Activated naive CD4-positive, alpha-beta T cell treated with anti-CD3 and anti-CD28 coated beads for 36 hours (primary cell): ENCODE measurements at regions not wholly inside any gene's neighbourhood (a gene's known extent, or its start where the extent isn't known, plus 50 kb on each side); places are given as distances from the start of the nearest gene placed in this dataset.

ENCODE experiments used
- CTCF ChIA-PET: fragments of 350-600 bp; sonication (Branson Sonifier 250); formaldehyde crosslinking; loops from one replicate; lab custom pipeline; 2021; ENCODE audit warnings: antibody characterized with exemption; lab: Charles Lee
- DNase-seq: peaks from one replicate; pipeline ENCODE4 v3.0.0-alpha.2; 2020
- H3K27ac Mint-ChIP-seq: one replicate; pipeline ENCODE4 v1.8.0; 2021; ENCODE audit warnings: mild to moderate bottlenecking, mixed read lengths
- H3K27me3 Mint-ChIP-seq: one replicate; pipeline ENCODE4 v1.8.0; 2021; ENCODE audit warnings: low read depth, mixed read lengths
- H3K36me3 Mint-ChIP-seq: one replicate; pipeline ENCODE4 v1.8.0; 2021; ENCODE audit warnings: low read depth, mixed read lengths
- H3K4me1 Mint-ChIP-seq: one replicate; pipeline ENCODE4 v1.8.0; 2021; ENCODE audit warnings: low read depth, mixed read lengths
- H3K4me3 Mint-ChIP-seq: one replicate; pipeline ENCODE4 v1.8.0; 2021; ENCODE audit warnings: mild to moderate bottlenecking, moderate library complexity, mixed read lengths
- H3K9me3 Mint-ChIP-seq: one replicate; pipeline ENCODE4 v1.8.0; 2021; ENCODE audit warnings: mixed read lengths
- intact Hi-C: fragments of 100-400 bp; cut with micrococcal nuclease; formaldehyde crosslinking; loops from one replicate; pipeline ENCODE4 v1.15.1; 2023

DNA sequence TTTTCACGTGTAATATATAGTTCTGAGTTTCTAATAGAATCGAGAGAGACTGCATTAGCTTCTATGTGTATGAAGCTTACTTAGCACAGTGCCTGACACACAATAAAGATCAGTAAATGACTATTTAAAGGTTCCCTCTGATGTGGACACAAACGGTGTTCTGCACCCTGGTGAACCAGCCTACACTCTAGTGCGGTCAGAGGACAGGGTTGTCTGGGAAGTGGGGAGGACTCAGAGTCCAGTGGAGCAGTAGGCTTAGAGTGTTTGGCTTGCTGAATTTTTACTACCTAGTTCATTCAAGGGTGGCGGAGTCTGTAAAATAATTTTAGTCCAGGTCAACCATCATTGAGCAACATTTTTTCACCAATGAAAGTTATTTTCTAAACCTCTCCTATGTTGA is 77.8 kb downstream of the DIPK2A start:
- Mint-ChIP-seq H3K27me3 (no peaks in the 10 kb centered on the region), H3K4me3 (no peak overlapping the region), H3K27ac (no peak overlapping the region), H3K4me1 (no peaks in the 10 kb centered on the region), H3K36me3 (no peaks in the 10 kb centered on the region), H3K9me3 (no peaks in the 10 kb centered on the region)
- DNase-seq = no peak
- CTCF ChIA-PET = interaction anchor here (1.5 kb wide), 1 partner anchor 74 kb away, joined by 3 read pairs; no protein-coding TSS in a partner anchor
- intact Hi-C loops = no loop called here

DNA sequence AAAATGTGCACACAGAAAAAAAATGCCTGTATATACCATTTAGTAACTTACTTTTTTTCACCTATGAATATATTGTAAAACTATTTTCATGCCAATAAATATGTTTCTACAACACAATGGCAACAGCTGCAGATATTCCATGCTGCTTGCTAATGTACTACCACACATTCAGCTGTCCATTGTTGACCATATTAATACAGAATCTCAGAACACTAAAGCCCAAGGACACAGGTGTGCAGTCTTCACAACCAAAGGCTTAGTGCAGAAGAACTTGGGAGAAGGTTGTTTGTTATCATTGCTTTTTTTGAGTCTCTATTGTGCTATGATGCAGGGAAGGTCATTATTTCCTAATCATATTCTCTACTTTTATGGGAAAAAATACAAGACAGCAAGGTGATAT is 79.6 kb downstream of the DIPK2A start:
- no peaks in the 10 kb centered on the region for H3K4me1 Mint-ChIP-seq
- H3K27me3 Mint-ChIP-seq = no peaks in the 10 kb centered on the region
- H3K9me3 Mint-ChIP-seq = no peaks in the 10 kb centered on the region
- no peak overlapping the region for H3K4me3 Mint-ChIP-seq
- CTCF ChIA-PET = interaction anchor here (0.6 kb wide), 1 partner anchor 12 kb away, joined by 3 read pairs; no protein-coding TSS in a partner anchor
- H3K36me3 Mint-ChIP-seq = no peaks in the 10 kb centered on the region
- intact Hi-C loops = no loop called here
- no peak for DNase-seq
- H3K27ac Mint-ChIP-seq = no peak overlapping the region

DNA sequence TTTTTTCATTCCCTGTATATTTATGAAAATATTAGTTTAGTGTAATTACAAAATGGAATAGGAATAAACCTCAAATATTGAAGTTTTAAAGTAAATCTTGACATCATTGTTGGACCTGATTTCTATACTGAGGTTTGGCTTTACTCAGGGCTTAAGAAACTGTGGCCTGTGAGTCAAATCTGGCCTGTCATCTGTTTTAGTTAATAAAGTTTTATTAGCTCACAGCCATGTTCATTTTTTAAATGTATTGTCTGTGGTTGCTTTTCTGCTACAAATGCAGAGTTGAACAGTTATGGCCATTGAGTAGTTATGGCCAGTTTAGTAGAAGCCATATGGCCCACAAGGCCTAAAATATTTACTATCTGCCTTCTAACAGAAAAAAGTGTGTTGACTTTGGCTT is 80.7 kb downstream of the DIPK2A start:
- CTCF ChIA-PET = no interaction called here
- Mint-ChIP-seq H3K27ac (no peak overlapping the region), H3K36me3 (no peaks in the 10 kb centered on the region), H3K4me3 (no peak overlapping the region), H3K4me1 (no peaks in the 10 kb centered on the region), H3K27me3 (no peaks in the 10 kb centered on the region), H3K9me3 (no peaks in the 10 kb centered on the region)
- intact Hi-C loops = no loop called here
- DNase-seq = no peak

DNA sequence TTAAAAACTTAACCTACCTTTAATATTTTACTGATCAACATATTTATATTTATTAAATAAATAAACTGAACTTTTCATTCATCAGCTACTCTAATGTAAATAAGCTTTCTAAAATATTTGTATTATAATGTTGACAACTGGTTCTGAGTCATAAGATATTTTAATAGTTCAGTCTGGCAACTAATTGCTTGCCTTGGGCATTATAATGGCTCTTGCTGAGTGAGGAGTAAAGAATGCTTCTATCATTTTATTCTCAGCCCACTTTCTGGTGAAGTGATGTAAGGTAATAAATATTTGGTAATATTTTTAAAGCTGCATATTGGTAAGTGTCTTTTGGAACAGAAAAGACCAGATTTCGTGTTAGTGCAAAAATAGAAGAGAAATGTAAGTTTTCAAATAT is 81.5 kb downstream of the DIPK2A start:
- Mint-ChIP-seq H3K27me3 (no peaks in the 10 kb centered on the region), H3K4me1 (no peaks in the 10 kb centered on the region), H3K27ac (no peak overlapping the region), H3K36me3 (no peaks in the 10 kb centered on the region), H3K9me3 (no peaks in the 10 kb centered on the region), H3K4me3 (no peak overlapping the region)
- intact Hi-C loops = no loop called here
- no peak for DNase-seq
- CTCF ChIA-PET = no interaction called here

DNA sequence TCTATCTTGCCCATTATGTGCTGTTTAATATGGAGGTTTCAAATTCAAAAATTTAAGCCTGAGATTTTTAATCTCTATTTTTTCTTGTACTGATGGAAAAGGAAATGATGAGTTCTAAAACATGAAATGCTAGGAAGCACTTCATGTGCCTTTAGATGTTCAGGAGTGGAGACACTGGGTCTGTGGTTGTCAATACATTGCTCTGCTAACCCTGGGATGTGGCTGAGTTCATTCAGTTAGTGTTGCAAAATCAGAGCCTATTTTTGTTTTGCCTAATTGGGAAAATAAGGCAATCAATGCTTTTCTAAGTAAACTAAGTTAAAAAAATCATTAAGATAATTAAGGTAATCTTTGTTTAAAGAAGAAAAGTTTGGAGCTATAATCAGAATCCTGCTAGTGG is 83.1 kb downstream of the DIPK2A start:
- intact Hi-C loops = no loop called here

DNA sequence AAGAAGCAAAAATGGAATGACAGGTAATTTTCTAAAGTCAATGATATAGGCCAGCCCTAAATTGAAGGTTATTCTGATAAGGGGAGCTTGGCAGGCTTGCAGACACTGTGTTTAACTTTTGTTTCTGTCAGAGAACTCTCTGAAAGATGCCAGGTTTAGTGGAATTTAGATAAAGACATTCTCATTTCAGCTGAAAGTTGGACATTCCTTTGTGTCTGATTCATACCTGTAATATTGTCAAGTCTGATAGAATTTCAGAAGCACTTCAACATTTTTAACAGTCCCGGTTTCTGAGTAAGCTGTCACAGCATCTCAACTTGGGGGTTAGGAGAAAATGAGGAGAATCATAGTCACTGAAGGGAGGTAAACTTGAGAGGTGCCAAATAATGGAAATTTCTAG is 84.0 kb downstream of the DIPK2A start:
- Mint-ChIP-seq H3K4me3 (no peak overlapping the region), H3K27me3 (no peaks in the 10 kb centered on the region), H3K27ac (no peak overlapping the region), H3K9me3 (no peaks in the 10 kb centered on the region), H3K4me1 (no peaks in the 10 kb centered on the region), H3K36me3 (no peaks in the 10 kb centered on the region)
- intact Hi-C loops = no loop called here
- CTCF ChIA-PET = no interaction called here
- no peak for DNase-seq

More for the DNA sequence above, 83.1 kb downstream of the DIPK2A start:
- Mint-ChIP-seq H3K4me3 (no peak overlapping the region), H3K27ac (no peak overlapping the region), H3K4me1 (no peaks in the 10 kb centered on the region), H3K9me3 (no peaks in the 10 kb centered on the region), H3K27me3 (no peaks in the 10 kb centered on the region), H3K36me3 (no peaks in the 10 kb centered on the region)
- CTCF ChIA-PET = interaction anchor here (0.7 to 1.2 kb wide), 3 partner anchors 83 to 275 kb away, joined by 3 to 7 read pairs (median 3); no protein-coding TSS in a partner anchor
- DNase-seq = no peak

DNA sequence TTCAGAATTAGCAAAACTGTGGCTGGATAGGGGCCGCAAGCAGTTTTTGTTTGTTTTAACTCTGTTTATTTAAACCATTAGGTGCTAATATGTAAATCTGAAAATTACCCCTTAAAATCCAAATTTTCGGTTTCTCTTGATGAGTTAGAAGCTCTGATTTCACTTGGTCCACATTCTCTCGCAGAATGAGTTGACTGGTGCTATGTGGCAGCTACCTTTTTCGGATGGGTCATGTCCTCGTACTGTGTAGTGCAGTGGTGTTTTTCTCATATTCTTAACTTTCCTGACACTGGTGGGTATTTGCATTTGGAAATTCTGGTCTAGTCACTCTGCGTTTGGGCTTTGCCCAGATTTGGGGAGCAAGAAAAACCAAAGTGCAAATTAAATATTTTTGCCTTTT is 87.1 kb downstream of the DIPK2A start:
- CTCF ChIA-PET = interaction anchor here (0.6 kb wide), 1 partner anchor 82 kb away, joined by 4 read pairs; no protein-coding TSS in a partner anchor
- H3K27ac Mint-ChIP-seq = no peak overlapping the region

DNA sequence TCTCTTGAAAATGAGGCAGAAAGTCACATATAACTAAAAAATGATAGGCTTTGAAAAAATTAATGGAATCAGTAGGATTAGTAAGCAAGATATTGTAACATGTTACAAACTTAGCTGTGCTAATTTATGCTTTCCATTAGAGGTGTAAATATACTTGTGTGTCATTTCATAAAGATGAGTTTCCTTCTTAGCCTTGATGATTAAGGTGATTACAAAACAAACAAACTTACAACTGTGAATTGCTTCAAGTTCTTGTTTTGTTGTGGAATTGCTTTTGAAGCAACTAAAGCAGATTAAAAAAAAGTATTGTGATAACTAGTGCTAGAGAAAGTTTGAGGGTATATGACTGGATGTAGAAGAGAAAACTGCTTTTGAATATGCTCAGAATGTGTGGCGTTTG is 87.9 kb downstream of the DIPK2A start:
- no peak for DNase-seq
- H3K4me1 Mint-ChIP-seq = no peaks in the 10 kb centered on the region
- H3K27me3 Mint-ChIP-seq = no peaks in the 10 kb centered on the region
- intact Hi-C loops = no loop called here
- CTCF ChIA-PET = no interaction called here
- no peaks in the 10 kb centered on the region for H3K36me3 Mint-ChIP-seq
- no peak overlapping the region for H3K4me3 Mint-ChIP-seq
- H3K27ac Mint-ChIP-seq = no peak overlapping the region
- no peaks in the 10 kb centered on the region for H3K9me3 Mint-ChIP-seq

More for the DNA sequence above, 87.1 kb downstream of the DIPK2A start:
- Mint-ChIP-seq H3K36me3 (no peaks in the 10 kb centered on the region), H3K4me3 (no peak overlapping the region), H3K4me1 (no peaks in the 10 kb centered on the region), H3K9me3 (no peaks in the 10 kb centered on the region), H3K27me3 (no peaks in the 10 kb centered on the region)
- DNase-seq = no peak
- intact Hi-C loops = no loop called here

DNA sequence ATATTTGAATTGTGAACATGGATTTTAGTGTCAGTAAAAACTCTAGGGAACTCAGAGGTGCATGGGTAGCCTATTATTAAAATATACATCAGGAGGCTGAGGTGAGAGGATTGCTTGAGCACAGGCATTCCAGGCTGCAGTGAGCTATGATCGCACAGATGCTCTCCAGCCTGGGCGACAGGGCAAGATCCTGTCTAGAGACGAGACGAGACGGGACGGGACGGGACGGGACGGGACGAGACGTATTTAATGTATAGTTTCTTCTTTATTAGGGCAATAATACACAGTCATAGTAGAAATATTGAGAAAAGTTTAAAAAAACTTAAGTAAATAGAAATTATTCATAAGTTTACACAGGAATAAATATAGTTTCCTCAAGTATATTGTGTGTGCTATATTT is 89.3 kb downstream of the DIPK2A start:
- H3K27me3 Mint-ChIP-seq = no peaks in the 10 kb centered on the region
- H3K4me3 Mint-ChIP-seq = no peak overlapping the region
- H3K27ac Mint-ChIP-seq = no peak overlapping the region
- no peak for DNase-seq
- H3K4me1 Mint-ChIP-seq = no peaks in the 10 kb centered on the region
- no peaks in the 10 kb centered on the region for H3K36me3 Mint-ChIP-seq
- no peaks in the 10 kb centered on the region for H3K9me3 Mint-ChIP-seq
- CTCF ChIA-PET = interaction anchor here (0.6 kb wide), 1 partner anchor 1848 kb away, joined by 4 read pairs; no protein-coding TSS in a partner anchor
- intact Hi-C loops = no loop called here

DNA sequence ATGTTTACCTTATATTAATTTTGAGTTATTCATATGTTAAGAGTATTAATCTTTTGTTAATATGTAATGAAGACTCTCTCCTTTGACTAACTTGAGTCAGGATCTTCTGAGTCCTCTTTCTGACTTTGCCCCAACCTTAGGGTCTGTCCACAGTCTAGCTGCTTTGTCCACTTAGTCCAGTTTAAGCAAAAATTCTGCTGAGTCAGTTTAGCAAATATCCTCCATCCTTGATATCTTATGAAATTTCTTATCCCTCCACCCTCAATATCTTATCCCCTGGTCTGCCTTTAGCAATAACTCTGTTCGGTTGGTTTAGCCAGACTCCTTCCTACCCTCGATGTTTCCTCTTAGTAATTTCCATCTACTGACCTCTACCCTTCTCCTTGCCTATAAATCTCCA is 91.7 kb downstream of the DIPK2A start:
- peaks cover 8% of the 10 kb centered on the region for H3K27me3 Mint-ChIP-seq
- H3K4me1 Mint-ChIP-seq = no peaks in the 10 kb centered on the region
- DNase-seq = no peak
- H3K4me3 Mint-ChIP-seq = no peak overlapping the region
- intact Hi-C loops = no loop called here
- CTCF ChIA-PET = no interaction called here
- H3K36me3 Mint-ChIP-seq = no peaks in the 10 kb centered on the region
- H3K9me3 Mint-ChIP-seq = no peaks in the 10 kb centered on the region
- H3K27ac Mint-ChIP-seq = no peak overlapping the region

DNA sequence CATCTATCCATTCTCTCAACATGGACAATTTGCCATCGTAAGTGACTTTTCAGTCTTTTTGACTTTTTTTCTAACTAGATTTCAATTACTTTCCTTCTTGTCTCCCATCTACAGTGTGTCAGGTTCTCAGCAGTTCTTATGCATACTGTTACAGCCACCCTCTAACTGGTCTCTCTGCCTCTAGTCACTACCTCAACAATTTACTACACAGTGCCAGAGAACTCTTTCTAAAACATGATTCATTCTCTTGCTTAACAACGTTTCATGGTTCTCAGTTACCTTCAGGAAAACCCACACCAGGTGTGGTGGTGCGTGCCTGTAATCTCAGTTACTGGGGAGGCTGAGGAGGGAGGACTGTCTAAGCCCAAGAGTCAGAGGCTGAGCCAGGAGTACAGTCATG is 95.4 kb downstream of the DIPK2A start:
- H3K27me3 Mint-ChIP-seq = peaks cover 8% of the 10 kb centered on the region
- CTCF ChIA-PET = interaction anchor here (0.7 kb wide), 1 partner anchor 84 kb away, joined by 3 read pairs; no protein-coding TSS in a partner anchor
- intact Hi-C loops = no loop called here
- peaks cover 3% of the 10 kb centered on the region for H3K36me3 Mint-ChIP-seq
- no peak overlapping the region for H3K27ac Mint-ChIP-seq
- H3K9me3 Mint-ChIP-seq = peaks cover 15% of the 10 kb centered on the region
- DNase-seq = no peak
- no peak overlapping the region for H3K4me3 Mint-ChIP-seq
- H3K4me1 Mint-ChIP-seq = no peaks in the 10 kb centered on the region

DNA sequence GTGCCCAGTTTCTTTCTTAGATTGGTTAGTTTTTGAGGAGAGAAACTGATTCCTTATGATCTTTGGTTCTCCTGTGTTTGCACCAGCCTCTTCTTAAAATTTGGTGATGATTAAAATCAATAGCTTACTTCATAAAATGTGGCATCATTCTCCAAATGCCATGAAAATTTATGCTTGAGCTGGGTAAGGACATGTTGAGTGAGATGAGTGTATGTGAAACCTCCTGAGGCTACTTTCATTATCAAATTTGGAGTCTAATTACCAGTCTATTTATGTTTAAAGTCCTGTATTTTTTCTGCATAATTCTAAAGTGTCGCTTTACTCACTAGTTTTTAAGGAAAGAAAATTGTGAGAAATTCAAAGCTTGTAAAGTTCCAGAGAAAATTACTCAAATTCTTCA is 102.1 kb downstream of the DIPK2A start:
- no peak overlapping the region for H3K27ac Mint-ChIP-seq
- H3K4me1 Mint-ChIP-seq = no peaks in the 10 kb centered on the region
- CTCF ChIA-PET = no interaction called here
- DNase-seq = no peak
- H3K27me3 Mint-ChIP-seq = peaks cover 5% of the 10 kb centered on the region
- intact Hi-C loops = no loop called here
- peaks cover 3% of the 10 kb centered on the region for H3K36me3 Mint-ChIP-seq
- no peak overlapping the region for H3K4me3 Mint-ChIP-seq
- H3K9me3 Mint-ChIP-seq = peaks cover 24% of the 10 kb centered on the region

DNA sequence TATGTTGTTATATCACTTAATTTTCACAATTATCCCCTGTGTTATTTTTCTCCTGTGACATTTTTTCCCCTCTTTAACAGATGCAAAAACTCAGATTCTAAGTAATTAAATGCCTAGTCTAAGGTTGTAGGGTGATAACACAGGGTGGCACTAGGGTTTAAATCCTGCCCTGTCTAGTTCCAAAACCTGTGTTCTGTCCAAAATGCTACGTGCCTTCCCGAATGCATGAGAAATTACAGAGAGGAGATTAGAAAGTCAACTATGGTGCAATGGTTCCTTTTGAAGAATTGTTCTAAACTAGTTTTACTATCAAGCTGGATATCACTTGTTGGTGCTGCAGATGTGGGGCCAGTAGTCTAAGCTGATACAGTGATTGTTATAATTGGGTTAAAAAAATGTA is 108.0 kb downstream of the DIPK2A start:
- Mint-ChIP-seq H3K4me3 (no peak overlapping the region), H3K27me3 (peaks cover 6% of the 10 kb centered on the region), H3K4me1 (no peaks in the 10 kb centered on the region), H3K9me3 (no peaks in the 10 kb centered on the region), H3K27ac (no peak overlapping the region), H3K36me3 (no peaks in the 10 kb centered on the region)
- CTCF ChIA-PET = interaction anchor here (0.5 kb wide), 1 partner anchor 201 kb away, joined by 4 read pairs; no protein-coding TSS in a partner anchor
- intact Hi-C loops = no loop called here
- no peak for DNase-seq
